HG03097 (cell line): ENCODE measurements at regions not wholly inside any gene's neighbourhood (a gene's known extent, or its start where the extent isn't known, plus 50 kb on each side); places are given as distances from the start of the nearest gene placed in this dataset.

ENCODE experiments used
- ATAC-seq: cut with Tn5 transposase; IDR thresholded peaks from one replicate; pipeline ENCODE4 v1.9.1; 2021; ENCODE audit not compliant: unreplicated experiment, low FRiP score

DNA sequence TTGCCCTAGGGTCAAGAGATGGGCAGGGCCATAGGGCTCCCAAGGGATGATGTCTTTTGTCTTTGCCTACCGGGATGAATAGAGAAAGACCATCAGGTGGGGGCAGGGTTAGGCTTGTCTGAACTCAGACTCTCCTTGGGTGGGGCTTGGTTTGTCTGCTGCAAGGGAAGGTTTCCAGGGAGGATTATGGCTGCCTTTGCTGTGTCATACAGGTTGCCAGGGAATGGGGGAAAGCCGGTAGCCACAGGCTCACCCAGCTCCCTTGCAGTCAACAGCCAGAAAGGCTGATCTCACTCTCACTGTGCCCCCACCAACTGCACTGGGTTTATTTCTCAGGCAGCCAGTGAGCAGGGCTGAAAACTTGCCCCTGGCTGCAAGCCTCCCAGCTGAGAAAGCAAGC is 253.2 kb downstream of the POLR1F start:
- no peak for ATAC-seq

GRCh38 chr7:19448091-19448490 is 260.7 kb downstream of the POLR1F start:
- ATAC-seq = no peak

- no peak for ATAC-seq
Observed at GRCh38 chr7:19442016-19442785, 266.6 kb downstream of the POLR1F start.

GRCh38 chr7:19439517-19439916 is 269.3 kb downstream of the POLR1F start:
- ATAC-seq = no peak

GRCh38 chr7:19437446-19437845 is 271.4 kb downstream of the POLR1F start:
- no peak for ATAC-seq

DNA sequence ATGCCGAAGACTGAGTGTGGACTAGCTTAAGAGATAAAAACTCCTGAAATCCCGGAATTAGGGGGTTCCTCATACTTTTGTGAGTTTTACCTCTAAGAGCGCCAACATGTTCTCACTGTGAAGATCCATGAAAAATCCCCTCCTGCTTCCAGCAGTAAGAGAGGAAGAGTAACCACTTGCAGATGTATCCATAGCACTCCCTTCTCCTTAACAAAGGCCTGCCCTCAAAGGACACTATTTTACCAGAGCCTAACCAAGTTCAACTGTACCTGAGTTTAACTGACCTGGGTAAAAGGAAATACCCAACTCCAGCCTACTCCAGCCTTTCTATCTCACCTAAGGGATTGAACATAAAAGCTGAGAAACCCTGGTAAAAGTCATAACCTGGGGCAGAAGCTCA is 280.9 kb downstream of the POLR1F start:
- no peak for ATAC-seq

DNA sequence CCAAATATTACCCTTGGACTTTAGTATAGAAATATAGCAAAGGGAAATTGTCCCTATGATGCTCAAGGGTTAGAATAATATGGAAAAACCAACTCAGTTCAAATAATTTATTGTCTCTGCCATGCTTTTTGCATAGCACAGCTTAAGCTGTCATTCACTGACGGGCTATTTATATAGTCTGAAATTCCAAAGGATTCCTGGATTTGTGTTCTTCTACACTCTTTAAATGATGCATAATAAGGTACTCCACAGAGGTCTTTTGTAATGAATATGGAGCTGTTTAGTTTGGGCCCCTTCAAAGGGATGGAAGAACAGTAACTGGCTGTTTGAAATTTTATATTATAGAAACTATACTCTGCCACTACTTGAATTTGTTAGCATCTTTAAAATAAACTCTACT is 276.6 kb upstream of the FERD3L start:
- ATAC-seq = no peak

DNA sequence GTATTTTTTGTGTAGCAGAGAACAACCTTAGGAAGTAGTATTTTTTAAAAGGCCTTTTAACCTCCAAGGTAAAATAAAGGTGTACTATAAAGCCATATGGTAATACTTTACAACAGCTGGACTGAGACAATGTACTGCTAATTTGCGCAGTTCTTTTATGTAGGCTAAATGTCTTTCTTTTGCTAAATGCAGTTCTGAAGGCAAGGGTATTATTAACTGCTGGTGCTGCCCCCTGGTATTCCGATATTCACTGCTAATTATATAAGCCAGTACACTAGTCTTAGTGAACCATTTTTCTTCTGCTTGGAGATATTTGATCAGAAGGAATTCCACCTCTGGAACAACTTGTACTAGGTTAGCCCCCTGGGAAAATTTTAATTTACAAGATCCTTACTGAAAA is 272.0 kb upstream of the FERD3L start:
- ATAC-seq = no peak

DNA sequence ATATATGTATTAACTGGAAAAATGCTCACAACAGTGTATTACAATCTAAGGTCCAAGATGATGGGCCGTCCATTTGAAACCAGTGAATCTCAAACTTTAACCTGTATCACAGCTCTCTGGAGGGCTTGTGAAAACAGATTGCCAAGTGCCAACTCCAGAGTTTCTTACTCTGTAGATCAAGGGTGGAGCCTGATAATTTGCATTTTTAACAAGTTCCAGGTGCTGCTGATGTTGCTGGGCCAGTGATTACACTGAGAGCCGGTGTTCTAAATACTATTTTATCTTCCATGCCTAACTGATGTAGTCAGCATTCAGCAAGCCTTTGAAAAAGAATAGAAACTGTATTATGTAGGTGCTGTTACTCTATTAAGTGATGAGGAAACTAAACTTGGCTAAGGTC is 269.9 kb upstream of the FERD3L start:
- ATAC-seq = no peak

DNA sequence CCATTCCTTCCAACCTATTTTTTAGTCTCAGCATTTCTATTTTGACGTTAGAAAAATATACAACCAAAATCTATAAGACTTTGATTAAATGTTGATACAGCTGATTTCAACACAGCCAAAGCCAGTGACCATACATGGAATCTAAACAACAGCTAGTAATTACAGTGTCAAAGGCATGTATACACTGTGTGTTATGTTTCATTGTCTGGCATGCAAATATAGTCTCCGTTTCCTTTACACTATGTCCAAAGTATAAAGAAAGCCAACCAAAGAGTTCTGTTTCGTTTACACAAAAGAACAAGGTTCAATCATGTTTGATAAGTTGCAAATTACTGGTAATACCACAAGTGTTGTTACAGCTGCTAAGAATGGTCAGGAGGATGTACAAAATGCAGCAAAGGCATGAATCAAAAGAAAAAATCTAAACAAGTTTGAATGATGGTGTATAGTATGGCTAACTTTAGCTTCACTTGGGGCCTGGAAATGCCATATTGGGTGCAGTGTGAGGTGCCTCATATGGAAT is 268.3 kb upstream of the FERD3L start:
- no peak for ATAC-seq

DNA sequence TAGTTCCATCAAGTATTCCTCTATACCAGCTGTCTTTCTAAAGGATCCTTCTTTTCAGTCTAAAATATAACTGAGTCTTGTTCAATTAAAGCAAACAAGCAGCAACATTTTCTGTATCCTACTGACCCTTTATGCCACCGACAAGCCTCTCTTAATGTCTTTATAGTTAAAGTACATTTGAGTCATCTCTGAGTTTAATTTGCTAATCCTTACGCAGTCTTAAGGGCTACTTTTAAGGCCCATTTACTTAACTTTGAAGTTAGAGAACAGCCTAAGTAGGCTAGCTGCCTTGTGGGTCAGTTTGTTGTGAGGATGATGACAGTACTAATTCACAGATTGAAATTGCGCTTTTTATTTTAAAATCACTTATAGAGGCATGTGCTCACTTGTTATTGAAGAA is 265.5 kb upstream of the FERD3L start:
- no peak for ATAC-seq

- no peak for ATAC-seq
Observed at GRCh38 chr7:19410106-19410505, 264.9 kb upstream of the FERD3L start.

DNA sequence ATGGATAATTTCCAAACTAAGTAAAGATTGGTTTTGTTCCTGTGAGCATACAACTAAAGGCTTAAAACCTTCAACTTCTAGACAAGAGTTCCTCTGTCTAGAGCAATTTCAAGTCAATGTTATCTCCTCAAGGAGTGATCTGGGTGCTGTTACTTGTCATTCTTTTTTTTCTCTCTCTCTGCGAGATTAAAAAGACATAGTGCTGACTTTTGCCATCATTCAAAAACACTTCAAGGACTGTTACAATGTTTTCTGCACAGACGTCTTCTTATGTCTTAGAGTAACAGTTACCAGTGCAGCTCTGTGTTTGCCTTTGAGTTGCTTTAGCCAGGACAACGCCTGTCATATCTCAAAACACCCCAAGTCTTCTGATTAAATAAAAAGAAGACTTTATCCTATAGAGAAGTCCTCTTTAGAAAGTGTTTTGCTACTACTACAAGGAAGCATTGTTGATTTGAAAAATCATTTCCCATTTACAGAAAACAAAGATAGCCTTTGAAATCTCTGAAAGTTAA is 263.5 kb upstream of the FERD3L start:
- no peak for ATAC-seq

DNA sequence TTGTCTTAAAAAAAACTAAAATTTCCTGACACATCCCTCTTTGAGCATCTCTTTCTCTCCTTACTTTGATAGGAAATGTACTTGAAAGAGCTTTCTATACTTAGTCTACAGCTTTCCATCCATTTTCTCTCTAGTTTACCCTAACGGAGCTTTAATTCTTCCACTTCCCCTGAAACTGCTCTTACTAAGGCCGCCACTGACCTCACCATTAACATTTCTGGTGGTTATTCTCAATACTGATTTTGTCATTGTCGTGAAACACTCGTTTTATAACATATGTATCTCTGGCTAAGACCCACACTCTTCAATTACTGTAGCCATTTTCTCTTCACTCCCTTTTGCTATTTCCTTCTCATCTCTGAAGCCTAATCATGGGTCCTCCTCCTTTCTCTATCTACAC is 262.0 kb upstream of the FERD3L start:
- no peak for ATAC-seq

DNA sequence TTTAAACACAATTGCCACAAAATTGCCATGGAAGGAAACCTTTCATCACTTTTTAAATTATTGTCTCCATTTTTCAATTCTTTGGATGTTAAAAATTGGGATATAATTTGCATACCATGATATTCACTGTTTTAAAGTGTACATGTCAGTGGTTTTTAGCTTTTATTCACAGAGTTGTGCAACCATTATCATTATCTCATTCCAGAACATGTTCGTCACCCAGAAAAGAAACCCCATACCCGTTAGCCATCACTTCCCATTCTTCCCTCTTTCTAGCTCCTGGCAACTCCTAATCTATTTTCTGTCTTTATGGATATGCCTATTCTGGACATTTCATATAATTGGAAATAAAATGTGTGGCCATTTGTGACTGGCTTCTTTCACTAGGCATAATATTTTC is 260.3 kb upstream of the FERD3L start:
- no peak for ATAC-seq

DNA sequence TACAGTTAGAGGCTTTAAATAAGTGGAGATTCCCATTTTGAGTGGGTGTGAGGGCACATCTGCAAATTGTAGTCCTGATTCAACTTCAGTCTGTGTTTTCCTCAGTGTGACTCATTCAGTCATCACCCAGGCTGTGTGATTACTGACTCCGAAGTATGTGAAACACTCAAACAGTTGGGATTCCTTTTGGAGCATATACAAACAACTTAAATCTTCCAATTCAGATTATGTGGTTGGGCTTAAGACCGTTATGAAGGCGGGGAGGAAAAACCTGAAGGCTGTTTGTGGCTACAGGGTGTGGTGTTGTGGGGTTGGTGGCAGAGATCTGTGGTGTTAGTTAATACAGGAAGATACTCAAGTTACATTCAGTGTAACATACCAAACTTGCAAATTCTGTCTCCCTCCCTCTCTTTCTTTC is 259.7 kb upstream of the FERD3L start:
- ATAC-seq = no peak

DNA sequence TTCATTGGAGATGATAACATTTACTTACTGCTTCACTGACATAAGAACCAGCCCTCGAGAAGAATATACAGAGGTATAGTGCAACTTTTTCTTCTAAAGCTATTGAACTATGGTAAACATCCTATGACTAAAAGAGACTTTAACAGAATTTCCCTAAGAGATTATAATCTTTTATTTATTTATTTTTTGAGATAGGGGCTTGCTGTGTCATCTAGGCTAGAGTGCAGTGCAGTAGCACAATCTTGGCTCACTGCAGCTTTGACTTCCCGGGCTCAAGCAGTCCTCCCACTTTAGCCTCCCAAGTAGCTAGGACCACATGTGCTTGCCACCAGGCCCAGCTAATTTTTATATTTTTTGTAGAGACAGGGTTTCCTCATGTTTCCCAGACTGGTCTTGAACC is 258.5 kb upstream of the FERD3L start:
- no peak for ATAC-seq

DNA sequence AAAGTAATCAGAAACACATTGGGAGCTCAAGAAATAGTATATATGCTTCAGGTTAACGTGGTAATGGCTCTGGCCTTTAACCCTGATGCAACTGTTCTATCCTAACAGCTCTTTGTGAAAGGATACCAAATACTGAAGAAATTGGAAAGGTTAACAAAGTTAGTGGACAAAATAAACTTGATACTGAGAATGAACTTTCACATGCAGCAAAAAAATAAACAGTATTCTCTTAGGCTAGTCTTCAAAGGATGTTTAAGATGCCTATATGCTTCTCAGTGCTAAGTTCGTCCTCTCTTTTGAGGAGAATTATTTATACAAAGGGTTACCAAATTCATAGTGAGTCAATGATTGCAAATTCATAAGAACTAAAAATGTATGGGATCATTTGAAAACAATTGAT is 256.2 kb upstream of the FERD3L start:
- ATAC-seq = no peak

DNA sequence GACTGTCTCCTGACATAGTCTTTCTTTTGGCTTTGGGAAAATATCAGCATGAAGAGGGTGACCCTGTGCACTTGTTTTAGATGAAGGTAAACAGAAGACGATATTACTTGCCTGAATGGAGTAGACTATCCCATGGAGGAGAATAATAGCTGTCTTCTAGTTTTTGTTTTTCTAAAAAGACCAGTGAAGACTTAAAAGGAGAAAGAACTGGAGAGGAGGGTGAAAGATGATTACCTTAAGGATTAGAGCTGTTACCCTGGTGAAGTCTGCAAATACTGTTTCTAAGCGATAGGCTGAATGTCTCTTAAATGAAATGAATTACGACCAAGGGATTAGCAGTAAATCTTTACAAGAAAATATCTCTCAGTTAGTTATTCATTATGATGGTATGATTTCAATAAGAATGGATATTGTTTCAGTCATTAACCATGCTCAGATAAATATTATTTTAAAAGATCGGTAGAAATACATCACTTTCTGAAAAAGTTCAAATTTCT is 255.6 kb upstream of the FERD3L start:
- ATAC-seq = no peak

- ATAC-seq = peak; percentile 86
Observed at GRCh38 chr7:19397911-19398310, 252.7 kb upstream of the FERD3L start.

DNA sequence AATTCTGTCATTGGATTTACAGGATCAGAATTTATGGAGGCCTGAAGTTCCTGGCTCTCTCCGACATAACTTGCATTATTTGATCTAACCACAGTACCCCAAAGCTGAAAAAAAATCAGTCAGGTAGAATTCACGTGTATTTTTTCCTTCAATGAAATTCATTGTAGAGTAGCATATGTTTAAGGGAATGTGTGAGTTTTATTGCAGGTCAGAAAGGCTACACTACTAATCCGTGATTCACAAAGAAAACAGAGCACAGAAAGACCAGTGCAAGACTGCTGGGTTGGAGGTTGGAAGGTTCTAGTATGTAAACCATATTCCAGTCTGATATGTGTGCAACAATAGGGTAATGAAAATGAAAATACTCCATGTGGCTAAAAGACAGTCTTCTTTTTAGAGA is 247.0 kb upstream of the FERD3L start:
- ATAC-seq = no peak

GRCh38 chr7:19390795-19391194 is 245.6 kb upstream of the FERD3L start:
- no peak for ATAC-seq
